Activated B cell treated with CpG ODN at 0.5 μM for 24 hours (primary cell): ENCODE measurements at regions not wholly inside any gene's neighbourhood (a gene's known extent, or its start where the extent isn't known, plus 50 kb on each side); places are given as distances from the start of the nearest gene placed in this dataset.

ENCODE experiments used
- ATAC-seq: fragments of 200-7000 bp; cut with Tn5 transposase; one replicate; pipeline ENCODE4 v1.10.0; 2021; ENCODE audit warnings: low read depth, mild to moderate bottlenecking, moderate library complexity
- CTCF ChIA-PET: fragments of 350-600 bp; sonication (Branson Sonifier 250); formaldehyde crosslinking; loops from one replicate; lab custom pipeline; 2021; ENCODE audit warnings: antibody characterized with exemption; lab: Charles Lee
- POLR2A ChIA-PET: fragments of 350-600 bp; sonication (Branson Sonifier 250); formaldehyde crosslinking; loops from one replicate; lab custom pipeline; 2021; ENCODE audit warnings: antibody characterized with exemption; lab: Charles Lee
- DNase-seq: peaks from one replicate; pipeline ENCODE4 v3.0.0; 2022
- H3K27ac Mint-ChIP-seq: one replicate; pipeline ENCODE4 v1.8.0; 2020; ENCODE audit warnings: mixed read lengths
- H3K27me3 Mint-ChIP-seq: one replicate; pipeline ENCODE4 v1.8.0; 2021; ENCODE audit warnings: mixed read lengths
- H3K36me3 Mint-ChIP-seq: one replicate; pipeline ENCODE4 v1.8.0; 2021; ENCODE audit warnings: low read depth, mixed read lengths
- H3K4me1 Mint-ChIP-seq: one replicate; pipeline ENCODE4 v1.8.0; 2021; ENCODE audit warnings: mixed read lengths
- H3K4me3 Mint-ChIP-seq: one replicate; pipeline ENCODE4 v1.8.0; 2020; ENCODE audit warnings: mild to moderate bottlenecking, mixed read lengths
- H3K9me3 Mint-ChIP-seq: one replicate; pipeline ENCODE4 v1.8.0; 2020; ENCODE audit warnings: mixed read lengths
- intact Hi-C: fragments of 100-400 bp; cut with micrococcal nuclease; formaldehyde crosslinking; loops from one replicate; pipeline ENCODE4 v1.15.1; 2024
- TF ChIP-seq, protein P1 (sequence below): fragments of 200-600 bp; IDR thresholded peaks from one replicate; pipeline ENCODE4 v1.8.0; 2022; ENCODE audit warnings: antibody characterized with exemption, mild to moderate bottlenecking

DNA sequence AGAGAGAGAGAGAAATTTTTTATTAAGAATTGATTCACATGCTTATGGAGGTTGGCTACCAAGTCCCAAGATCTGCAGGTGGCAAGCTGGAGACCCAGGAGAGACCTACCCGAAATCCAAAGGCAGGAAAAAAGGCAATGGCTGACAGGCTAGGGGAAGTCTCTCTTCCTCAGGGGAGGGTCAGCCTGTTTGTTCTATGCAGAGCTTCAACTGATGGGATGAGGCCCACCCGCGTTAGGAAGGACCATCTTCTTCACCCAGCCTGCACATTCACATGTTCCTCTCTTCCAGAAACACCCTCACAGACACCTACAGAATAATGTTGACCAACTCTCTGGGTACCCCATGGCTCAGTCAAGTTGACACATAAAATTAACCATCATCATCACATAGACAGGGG lies 65.3 kb upstream of the SERP2 start:
- Mint-ChIP-seq H3K9me3 (no peaks in the 10 kb centered on the region), H3K36me3 (no peaks in the 10 kb centered on the region), H3K27ac (no peak overlapping the region), H3K4me3 (no peak overlapping the region), H3K4me1 (peaks cover under 1% of the 10 kb centered on the region), H3K27me3 (peaks cover 3% of the 10 kb centered on the region)
- ChIA-PET POLR2A (no interaction called here), CTCF (no interaction called here)
- no peak for ATAC-seq
- TF ChIP-seq, protein P1, sequence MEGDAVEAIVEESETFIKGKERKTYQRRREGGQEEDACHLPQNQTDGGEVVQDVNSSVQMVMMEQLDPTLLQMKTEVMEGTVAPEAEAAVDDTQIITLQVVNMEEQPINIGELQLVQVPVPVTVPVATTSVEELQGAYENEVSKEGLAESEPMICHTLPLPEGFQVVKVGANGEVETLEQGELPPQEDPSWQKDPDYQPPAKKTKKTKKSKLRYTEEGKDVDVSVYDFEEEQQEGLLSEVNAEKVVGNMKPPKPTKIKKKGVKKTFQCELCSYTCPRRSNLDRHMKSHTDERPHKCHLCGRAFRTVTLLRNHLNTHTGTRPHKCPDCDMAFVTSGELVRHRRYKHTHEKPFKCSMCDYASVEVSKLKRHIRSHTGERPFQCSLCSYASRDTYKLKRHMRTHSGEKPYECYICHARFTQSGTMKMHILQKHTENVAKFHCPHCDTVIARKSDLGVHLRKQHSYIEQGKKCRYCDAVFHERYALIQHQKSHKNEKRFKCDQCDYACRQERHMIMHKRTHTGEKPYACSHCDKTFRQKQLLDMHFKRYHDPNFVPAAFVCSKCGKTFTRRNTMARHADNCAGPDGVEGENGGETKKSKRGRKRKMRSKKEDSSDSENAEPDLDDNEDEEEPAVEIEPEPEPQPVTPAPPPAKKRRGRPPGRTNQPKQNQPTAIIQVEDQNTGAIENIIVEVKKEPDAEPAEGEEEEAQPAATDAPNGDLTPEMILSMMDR, result no peak
- DNase-seq, result no peak
- intact Hi-C loops, result no loop called here

DNA sequence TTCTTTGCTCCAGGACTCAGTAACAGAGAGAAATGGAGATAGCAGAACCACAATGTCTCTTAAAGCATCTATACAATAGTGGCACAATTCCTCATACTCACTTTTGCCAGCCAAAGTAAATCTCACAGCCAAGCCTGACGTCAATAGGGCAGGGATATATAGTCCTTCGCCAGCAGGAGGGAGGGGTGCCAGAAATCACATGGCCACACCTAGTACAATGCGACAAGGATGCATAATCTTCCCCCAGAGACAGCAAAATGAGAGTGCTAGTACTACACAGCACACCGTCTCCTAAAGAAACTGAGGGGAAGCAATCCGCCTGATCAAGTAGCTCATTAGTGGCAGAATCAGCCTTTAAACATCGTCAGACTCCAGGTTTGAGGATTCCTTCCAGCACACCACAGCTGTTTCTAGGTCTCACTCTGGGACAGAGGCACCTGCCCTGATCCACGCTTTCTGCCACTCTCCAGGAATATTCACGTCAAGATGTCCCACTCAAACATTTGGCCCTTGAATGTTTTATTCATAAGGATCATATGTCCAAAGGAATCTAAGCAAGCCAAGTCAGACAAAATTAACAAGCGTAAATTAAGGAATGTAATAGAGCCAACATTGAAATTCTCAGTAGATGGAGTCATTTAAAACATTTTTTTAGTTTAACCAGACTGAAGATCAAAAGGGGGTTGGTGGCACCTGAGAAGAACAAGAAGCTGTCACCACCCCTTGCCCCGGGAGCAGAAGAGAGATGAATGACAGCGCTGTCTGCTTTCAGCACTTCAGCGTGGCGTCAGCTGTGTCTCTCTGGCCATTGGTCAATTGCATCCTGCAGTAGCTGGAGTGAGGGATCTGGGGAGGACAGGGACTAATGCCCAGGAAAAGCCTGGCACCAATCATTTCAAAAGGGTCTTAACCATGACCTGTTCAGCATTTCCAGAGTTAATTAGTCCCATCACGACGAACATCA lies 63.5 kb upstream of the SERP2 start:
- Mint-ChIP-seq H3K27ac (no peak overlapping the region), H3K4me1 (peaks cover 8% of the 10 kb centered on the region), H3K4me3 (no peak overlapping the region), H3K9me3 (no peaks in the 10 kb centered on the region), H3K36me3 (no peaks in the 10 kb centered on the region), H3K27me3 (peaks cover 6% of the 10 kb centered on the region)
- ATAC-seq (no peak), DNase-seq (no peak)
- intact Hi-C loops, result no loop called here
- CTCF ChIA-PET, result no interaction called here
- TF ChIP-seq, protein P1, result no peak
- POLR2A ChIA-PET, result no interaction called here

DNA sequence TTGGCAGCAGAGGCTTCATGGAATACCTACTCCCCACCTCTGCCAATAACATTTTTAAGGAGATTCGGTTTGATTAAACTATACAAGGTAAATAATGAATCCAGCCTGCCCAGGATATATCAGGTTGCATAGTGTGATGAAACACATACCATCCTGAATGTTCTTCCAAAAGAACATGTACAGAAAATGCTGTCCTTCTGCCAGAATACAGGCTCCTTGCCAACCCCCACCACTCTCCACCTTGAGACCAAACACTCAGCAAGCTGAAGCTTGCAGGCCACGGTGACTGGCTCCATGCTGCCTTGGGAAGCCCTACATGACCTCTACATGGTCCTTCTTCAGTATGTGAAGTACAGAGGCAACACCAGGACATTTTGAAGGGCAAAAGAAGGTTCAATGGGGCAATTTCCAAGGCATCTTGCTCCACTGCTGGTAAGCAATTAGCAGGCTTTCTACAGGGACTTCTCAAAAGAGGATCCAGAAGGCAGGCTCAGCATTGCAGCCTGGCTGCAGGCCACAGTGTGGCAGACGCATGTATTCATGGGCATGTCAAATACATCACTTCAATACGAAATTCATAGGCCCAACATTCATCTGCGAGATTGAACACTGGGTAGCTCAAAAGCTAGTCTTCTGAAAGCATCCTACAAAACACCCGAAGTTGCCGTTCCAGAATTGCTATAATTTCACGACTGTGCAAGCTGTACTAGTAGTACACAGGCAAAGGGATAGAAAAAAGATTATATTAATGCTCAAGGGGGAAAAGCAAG lies 62.4 kb upstream of the SERP2 start:
- POLR2A ChIA-PET, result no interaction called here
- CTCF ChIA-PET, result no interaction called here

DNA sequence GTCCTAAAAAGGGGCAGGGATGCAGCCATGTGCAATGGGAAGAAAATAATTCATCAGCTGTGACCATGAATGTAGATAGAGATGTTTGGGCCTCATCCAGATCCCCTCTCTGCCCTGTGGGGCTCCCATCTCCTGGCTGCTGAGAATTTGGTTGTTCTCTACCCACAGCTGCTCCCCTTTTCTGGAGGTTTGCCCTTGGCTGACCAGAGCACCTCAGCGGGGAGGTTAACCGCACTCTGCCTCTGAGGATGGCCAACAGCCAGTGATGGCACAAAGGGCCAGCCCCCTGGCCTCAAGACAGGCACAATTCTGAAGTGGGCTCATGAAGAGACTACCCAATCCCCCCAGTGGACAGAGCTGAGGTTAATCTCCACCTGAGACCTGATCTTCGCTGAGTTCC lies 61.5 kb upstream of the SERP2 start:
- ChIA-PET POLR2A (no interaction called here), CTCF (no interaction called here)
- Mint-ChIP-seq H3K36me3 (no peaks in the 10 kb centered on the region), H3K4me1 (peaks cover 8% of the 10 kb centered on the region), H3K9me3 (no peaks in the 10 kb centered on the region), H3K27ac (no peak overlapping the region), H3K27me3 (peaks cover 10% of the 10 kb centered on the region), H3K4me3 (no peak overlapping the region)
- ATAC-seq (no peak), DNase-seq (no peak)
- TF ChIP-seq, protein P1, result no peak
- intact Hi-C loops, result no loop called here

More for the DNA sequence above, 62.4 kb upstream of the SERP2 start:
- no peaks in the 10 kb centered on the region for H3K9me3 Mint-ChIP-seq
- no peak for DNase-seq
- ATAC-seq, result no peak
- H3K27ac Mint-ChIP-seq, result no peak overlapping the region
- peaks cover 8% of the 10 kb centered on the region for H3K4me1 Mint-ChIP-seq
- no peaks in the 10 kb centered on the region for H3K36me3 Mint-ChIP-seq
- no peak overlapping the region for H3K4me3 Mint-ChIP-seq
- TF ChIP-seq, protein P1, result no peak
- intact Hi-C loops, result no loop called here
- H3K27me3 Mint-ChIP-seq, result peaks cover 8% of the 10 kb centered on the region
